Endothelial cell of umbilical vein (primary cell): ENCODE measurements at regions not wholly inside any gene's neighbourhood (a gene's known extent, or its start where the extent isn't known, plus 50 kb on each side); places are given as distances from the start of the nearest gene placed in this dataset.

ENCODE experiments used
- BruUV-seq: library from RNA; stranded (reverse); fragments of 400-500 nt; replicated peaks from 2 replicates; lab custom pipeline; 2021; lab: Mats Ljungman, UMichigan
- CTCF ChIA-PET: fragments of 300-600, 350-600 bp; sonication (Branson Sonifier 250); formaldehyde crosslinking; loops from one replicate; lab custom pipeline; 2021; ENCODE audit warnings: antibody characterized with exemption, inconsistent platforms; lab: Charles Lee
- POLR2A ChIA-PET: fragments of 300-600, 350-600 bp; sonication (Branson Sonifier 250); formaldehyde crosslinking; loops from one replicate; lab custom pipeline; 2021; ENCODE audit warnings: antibody characterized with exemption, inconsistent platforms; lab: Charles Lee
- DNase-seq: peaks from one replicate; pipeline ENCODE4 v3.0.0-alpha.2; 2011; ENCODE audit warnings: low read depth, low spot score
- FAIRE-seq: peaks from 2 replicates; lab custom pipeline; 2011; peaks lifted over from hg19 to GRCh38; lab: Jason Lieb, UNC
- H2AFZ ChIP-seq: 2 replicates; pipeline ENCODE4 v1.6.0; 2012; ENCODE audit warnings: low read depth, low read length, control low read depth, inconsistent platforms
- H3K27ac ChIP-seq: 2 replicates; pipeline ENCODE4 v1.5.1; 2011; ENCODE audit warnings: low read depth, mild to moderate bottlenecking, control low read depth, low read length, moderate library complexity; ENCODE audit not compliant: insufficient read depth
- H3K27me3 ChIP-seq, 2 experiments: 2 replicates each; pipeline versions ENCODE4 v1.6.0 to v1.6.1; 2011; ENCODE audit warnings: low read length in 2 of 2, mixed read lengths in 1 of 2; ENCODE audit not compliant: control insufficient read depth in 2 of 2, insufficient read depth in 2 of 2
- H3K36me3 ChIP-seq, 2 experiments: 2 replicates in 1 of 2; 3 replicates in 1 of 2; pipeline ENCODE4 v1.5.1; 2011; ENCODE audit warnings: low read length in 2 of 2, mild to moderate bottlenecking in 1 of 2, moderate library complexity in 1 of 2; ENCODE audit not compliant: control insufficient read depth in 2 of 2, insufficient read depth in 2 of 2; ENCODE audit errors: extremely low read depth in 1 of 2
- H3K4me1 ChIP-seq: 3 replicates; pipeline ENCODE4 v1.5.1; 2011; ENCODE audit warnings: mild to moderate bottlenecking, low read length; ENCODE audit not compliant: control insufficient read depth, insufficient read depth; ENCODE audit errors: extremely low read depth
- H3K4me2 ChIP-seq: 2 replicates; pipeline ENCODE4 v1.6.1; 2011; ENCODE audit warnings: low read length, control low read depth, mixed read lengths; ENCODE audit not compliant: insufficient read depth
- H3K4me3 ChIP-seq, 3 experiments: fragments of 200-600 bp in 1 of 3; sonication (generic), shearing (Covaris generic) in 1 of 3; replicated peaks in 1 of 3; 2 replicates each; pipeline ENCODE4 v1.5.1; 2011 to 2016; ENCODE audit warnings: control low read depth in 3 of 3, low read length in 3 of 3, mild to moderate bottlenecking in 2 of 3, inconsistent platforms in 1 of 3, low read depth in 1 of 3, moderate library complexity in 1 of 3; ENCODE audit not compliant: insufficient read depth in 1 of 3
- H3K79me2 ChIP-seq: 2 replicates; pipeline ENCODE4 v1.6.0; 2012; ENCODE audit warnings: low read length, inconsistent platforms; ENCODE audit not compliant: control insufficient read depth, insufficient read depth
- H3K9ac ChIP-seq: replicated peaks from 2 replicates; pipeline ENCODE3; 2011; ENCODE audit warnings: low read length, control low read depth; ENCODE audit not compliant: insufficient read depth; ENCODE audit errors: extremely low read depth
- H3K9me1 ChIP-seq: replicated peaks from 3 replicates; pipeline ENCODE4 v1.6.0; 2011; ENCODE audit warnings: mild to moderate bottlenecking, low read length; ENCODE audit not compliant: control insufficient read depth, insufficient read depth; ENCODE audit errors: extremely low read depth
- H3K9me3 ChIP-seq: replicated peaks from 2 replicates; pipeline ENCODE4 v1.5.1; 2012; ENCODE audit warnings: low read length, inconsistent platforms; ENCODE audit not compliant: control insufficient read depth, insufficient read depth
- H4K20me1 ChIP-seq: replicated peaks from 2 replicates; pipeline ENCODE3; 2011; ENCODE audit warnings: mild to moderate bottlenecking, low read length; ENCODE audit not compliant: control insufficient read depth, insufficient read depth; ENCODE audit errors: extremely low read depth
- CTCF ChIP-seq, 2 donors: IDR thresholded peaks; 1 replicate in 1 of 2; 2 replicates in 1 of 2; pipeline ENCODE4 v1.5.1; 2011; ENCODE audit warnings: low read length in 2 of 2, mild to moderate bottlenecking in 2 of 2, moderate library complexity in 2 of 2, control low read depth in 1 of 2, inconsistent platforms in 1 of 2, low read depth in 1 of 2; ENCODE audit not compliant: insufficient read depth in 1 of 2; ENCODE audit errors: extremely low read depth in 1 of 2
- EZH2 ChIP-seq: IDR thresholded peaks from 2 replicates; pipeline ENCODE4 v1.6.1; 2012; ENCODE audit warnings: borderline replicate concordance, low read depth, mild to moderate bottlenecking, moderate library complexity, low read length, inconsistent platforms; ENCODE audit not compliant: severe bottlenecking
- FOS ChIP-seq: IDR thresholded peaks from 2 replicates; pipeline ENCODE4 v1.6.1; 2011; ENCODE audit warnings: mild to moderate bottlenecking, low read length, moderate library complexity, borderline replicate concordance; ENCODE audit not compliant: insufficient read depth
- GATA2 ChIP-seq: IDR thresholded peaks from 2 replicates; pipeline ENCODE4 v1.7.0; 2011; ENCODE audit warnings: low read depth, mild to moderate bottlenecking, moderate library complexity, mixed read lengths, low read length; ENCODE audit not compliant: insufficient read length, insufficient read depth
- JUN ChIP-seq: IDR thresholded peaks from 2 replicates; pipeline ENCODE4 v1.6.1; 2011; ENCODE audit warnings: borderline replicate concordance, low read depth; ENCODE audit not compliant: insufficient read length, insufficient read depth
- MAX ChIP-seq: IDR thresholded peaks from 2 replicates; pipeline ENCODE4 v1.6.1; 2011; ENCODE audit not compliant: insufficient read depth, insufficient read length
- MYC ChIP-seq: IDR thresholded peaks from one replicate; pipeline ENCODE4 v1.6.1; 2011; ENCODE audit warnings: mild to moderate bottlenecking, low read depth, low read length
- POLR2A ChIP-seq: IDR thresholded peaks from 2 replicates; pipeline ENCODE4 v1.6.1; 2012; ENCODE audit warnings: low read depth, mild to moderate bottlenecking, control low read depth, low read length
- POLR2AphosphoS5 ChIP-seq: IDR thresholded peaks from 2 replicates; pipeline ENCODE4 v1.6.1; 2012; ENCODE audit warnings: low read depth, mild to moderate bottlenecking, control low read depth, low read length, moderate library complexity; ENCODE audit not compliant: insufficient read depth
- dilution Hi-C: fragments of 300-500 bp; cut with MboI; formaldehyde crosslinking; loops from one replicate; pipeline ENCODE4 v1.15.0; 2019; ENCODE audit warnings: low sequenced_read_pairs; ENCODE audit not compliant: extremely low pct_ligation_motif_present
- intact Hi-C: fragments of 100-400 bp; cut with micrococcal nuclease; formaldehyde crosslinking; loops from one replicate; pipeline ENCODE4 v1.10.0; 2022

GRCh38 chr6:21396313-21396712 lies 197.2 kb upstream of the SOX4 start:
- BruUV-seq: no TSS peak
- Histone ChIP-seq H3K27ac (no peak overlapping the region), H3K4me1 (no peaks in the 10 kb centered on the region), H3K27me3 (peaks cover 0 to 3% of the 10 kb centered on the region in 2 experiments), H3K4me3 (no peak overlapping the region), H3K36me3 (no peaks in the 10 kb centered on the region), H2AFZ (no peak overlapping the region), H3K9me3 (no peaks in the 10 kb centered on the region), H3K79me2 (no peaks in the 10 kb centered on the region), H3K9ac (no peak overlapping the region), H3K4me2 (no peak overlapping the region), H4K20me1 (no peaks in the 10 kb centered on the region), H3K9me1 (no peaks in the 10 kb centered on the region)
- CTCF ChIA-PET: no interaction called here
- intact Hi-C loops: no loop called here
- FAIRE-seq: no peak
- no peak for DNase-seq
- dilution Hi-C loops: no loop called here
- POLR2A ChIA-PET: no interaction called here
- TF ChIP-seq GATA2: no peak
- no peak for TF ChIP-seq MYC
- TF ChIP-seq JUN: no peak
- no peak for TF ChIP-seq CTCF (IDR thresholded peaks at IDR 0.05; ENCODE audit: extremely low read depth in 1 of 2, insufficient read depth in 1 of 2, low read depth in 1 of 2, low read length in 2 of 2)
- no peak for TF ChIP-seq POLR2AphosphoS5
- TF ChIP-seq EZH2: no peak
- TF ChIP-seq POLR2A: no peak
- TF ChIP-seq MAX: no peak
- TF ChIP-seq FOS: no peak
